ENCODE measurements at regions not wholly inside any gene's neighbourhood (a gene's known extent, or its start where the extent isn't known, plus 50 kb on each side); places are given as distances from the start of the nearest gene placed in this dataset.

DNA sequence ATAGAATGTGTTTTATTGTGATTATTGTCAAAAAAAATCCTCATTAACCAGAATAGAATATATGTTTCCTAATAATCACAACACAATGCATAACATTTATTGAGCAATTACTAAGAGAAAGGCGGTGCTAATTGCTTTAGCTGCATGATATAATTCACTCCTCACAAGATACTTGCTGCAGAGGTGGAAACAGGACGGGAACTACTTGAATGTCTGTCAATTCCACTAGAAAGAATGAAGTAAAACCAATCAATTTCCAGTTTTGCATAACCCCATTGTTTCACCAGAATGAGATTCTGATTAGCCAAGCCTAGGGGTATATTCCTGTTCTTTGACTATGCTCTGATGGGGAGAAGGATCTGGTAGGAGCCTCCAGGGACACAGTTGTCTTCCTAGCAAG is 239.1 kb upstream of the NRP1 start:
- peaks cover 1% of the 10 kb centered on the region for H3K9me3 Mint-ChIP-seq
- peaks cover 6% of the 10 kb centered on the region for H3K27me3 Mint-ChIP-seq
- no peaks in the 10 kb centered on the region for H3K36me3 Mint-ChIP-seq
- no peak for DNase-seq
- H3K27ac Mint-ChIP-seq: no peak overlapping the region
- H3K4me3 Mint-ChIP-seq: no peak overlapping the region
- no peaks in the 10 kb centered on the region for H3K4me1 Mint-ChIP-seq

DNA sequence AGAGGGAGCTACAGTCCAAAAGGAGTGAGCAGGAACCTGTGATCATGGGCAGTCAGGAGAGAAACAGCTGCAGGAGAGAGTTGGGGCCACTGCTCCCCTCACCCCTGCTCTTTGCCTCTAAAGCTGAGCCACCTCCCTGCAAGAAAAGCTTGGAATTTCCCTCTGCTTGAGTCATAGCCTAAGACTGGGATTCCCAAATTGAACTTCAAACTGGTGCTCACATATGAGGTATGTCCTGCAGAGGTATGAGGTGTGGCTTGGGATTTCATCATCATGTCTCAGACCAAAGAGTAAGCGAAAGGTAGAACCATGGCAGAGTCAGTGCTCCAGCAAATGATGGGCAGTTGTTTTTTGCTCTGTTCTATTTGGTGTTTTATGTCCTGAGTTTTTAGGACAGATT is 237.1 kb upstream of the NRP1 start:
- no peaks in the 10 kb centered on the region for H3K9me3 Mint-ChIP-seq
- DNase-seq: no peak
- H3K4me3 Mint-ChIP-seq: no peak overlapping the region
- no peaks in the 10 kb centered on the region for H3K36me3 Mint-ChIP-seq
- H3K27me3 Mint-ChIP-seq: peaks cover 6% of the 10 kb centered on the region
- H3K4me1 Mint-ChIP-seq: no peaks in the 10 kb centered on the region
- no peak overlapping the region for H3K27ac Mint-ChIP-seq

DNA sequence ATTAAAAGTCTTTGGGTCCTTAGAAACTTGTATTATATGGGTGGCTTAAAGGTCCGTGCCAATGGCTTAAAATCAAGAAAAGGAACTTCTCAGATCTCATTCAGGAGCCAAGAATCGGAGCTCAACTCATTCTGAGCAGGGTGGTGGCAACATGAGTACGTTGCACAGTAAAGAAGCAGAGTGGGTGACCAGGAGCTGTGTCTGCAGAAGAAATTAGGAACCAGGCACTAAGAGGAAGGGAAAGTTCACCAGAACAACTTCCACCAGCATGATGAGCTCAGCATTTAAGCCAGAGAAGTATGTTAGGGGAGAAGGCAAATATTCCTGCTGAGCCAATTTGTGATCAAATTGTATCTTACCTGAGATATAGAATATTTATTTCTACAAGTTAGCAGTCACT is 236.0 kb upstream of the NRP1 start:
- Mint-ChIP-seq H3K36me3 (no peaks in the 10 kb centered on the region), H3K4me3 (no peak overlapping the region), H3K4me1 (no peaks in the 10 kb centered on the region), H3K27me3 (peaks cover 6% of the 10 kb centered on the region), H3K9me3 (no peaks in the 10 kb centered on the region), H3K27ac (no peak overlapping the region)
- no peak for DNase-seq

DNA sequence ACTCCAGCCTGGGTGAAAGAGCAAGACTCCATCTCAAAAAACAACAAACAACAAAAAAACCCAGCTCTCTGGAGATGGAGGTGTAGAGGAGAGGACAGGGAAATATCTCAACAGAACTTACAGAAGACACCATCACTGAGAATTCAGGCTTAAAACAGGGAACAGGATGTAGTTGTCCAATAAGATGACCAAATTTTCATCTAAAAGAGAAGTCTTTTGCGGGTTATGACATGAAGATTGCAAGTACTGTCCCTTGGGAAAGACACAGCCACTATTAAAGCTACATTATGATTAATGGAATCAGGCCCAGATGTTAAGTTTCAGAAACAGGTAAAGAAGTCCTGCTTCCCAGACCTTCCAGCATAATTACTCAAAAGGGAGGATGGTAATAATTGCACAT is 235.2 kb upstream of the NRP1 start:
- peaks cover 6% of the 10 kb centered on the region for H3K27me3 Mint-ChIP-seq
- no peak overlapping the region for H3K27ac Mint-ChIP-seq

DNA sequence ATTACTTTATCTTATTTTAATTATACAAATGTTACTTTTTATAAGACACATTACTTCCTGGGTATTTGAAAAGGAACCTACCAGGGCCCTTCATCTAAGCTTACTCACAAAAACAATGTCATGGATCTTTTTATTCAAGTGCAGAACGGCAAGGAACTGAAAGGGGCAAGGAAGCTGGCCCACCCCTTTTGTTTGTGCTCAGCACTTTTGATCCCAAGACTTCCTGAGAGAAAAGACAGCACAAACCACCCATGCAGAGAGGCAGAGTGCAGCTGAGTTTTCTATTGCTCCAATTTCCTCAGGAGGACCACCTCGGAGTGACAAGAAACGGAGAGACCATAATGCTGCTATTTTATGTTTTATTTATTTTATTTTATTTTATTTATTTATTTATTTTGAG is 232.0 kb upstream of the NRP1 start:
- Mint-ChIP-seq H3K36me3 (no peaks in the 10 kb centered on the region), H3K4me1 (no peaks in the 10 kb centered on the region), H3K4me3 (no peak overlapping the region), H3K27ac (no peak overlapping the region), H3K27me3 (peaks cover 13% of the 10 kb centered on the region), H3K9me3 (no peaks in the 10 kb centered on the region)
- no peak for DNase-seq

More for the DNA sequence above, 235.2 kb upstream of the NRP1 start:
- no peaks in the 10 kb centered on the region for H3K36me3 Mint-ChIP-seq
- no peaks in the 10 kb centered on the region for H3K4me1 Mint-ChIP-seq
- H3K4me3 Mint-ChIP-seq: no peak overlapping the region
- no peaks in the 10 kb centered on the region for H3K9me3 Mint-ChIP-seq
- DNase-seq: no peak

DNA sequence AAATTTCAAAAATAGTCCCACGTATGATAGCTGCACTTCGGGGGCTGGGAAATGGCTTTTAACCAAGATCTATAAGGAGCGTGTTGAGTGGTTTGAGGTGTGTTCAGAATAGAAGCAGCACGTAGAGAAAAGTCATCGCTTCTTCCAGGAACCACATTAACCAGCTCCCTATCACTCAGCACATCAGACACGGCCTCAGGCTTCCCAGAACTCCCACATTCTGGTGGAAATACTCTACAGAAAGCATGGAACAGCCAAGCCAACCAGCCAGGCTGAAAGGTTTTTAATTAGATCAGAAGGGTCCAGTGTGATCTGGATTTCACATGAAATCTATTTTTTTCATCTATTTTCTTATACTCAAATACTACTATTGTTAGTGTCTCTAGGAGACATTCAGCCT is 231.5 kb upstream of the NRP1 start:
- DNase-seq: no peak
- no peak overlapping the region for H3K27ac Mint-ChIP-seq
- H3K36me3 Mint-ChIP-seq: no peaks in the 10 kb centered on the region
- H3K9me3 Mint-ChIP-seq: no peaks in the 10 kb centered on the region
- H3K4me3 Mint-ChIP-seq: no peak overlapping the region
- H3K27me3 Mint-ChIP-seq: peaks cover 17% of the 10 kb centered on the region
- H3K4me1 Mint-ChIP-seq: no peaks in the 10 kb centered on the region

DNA sequence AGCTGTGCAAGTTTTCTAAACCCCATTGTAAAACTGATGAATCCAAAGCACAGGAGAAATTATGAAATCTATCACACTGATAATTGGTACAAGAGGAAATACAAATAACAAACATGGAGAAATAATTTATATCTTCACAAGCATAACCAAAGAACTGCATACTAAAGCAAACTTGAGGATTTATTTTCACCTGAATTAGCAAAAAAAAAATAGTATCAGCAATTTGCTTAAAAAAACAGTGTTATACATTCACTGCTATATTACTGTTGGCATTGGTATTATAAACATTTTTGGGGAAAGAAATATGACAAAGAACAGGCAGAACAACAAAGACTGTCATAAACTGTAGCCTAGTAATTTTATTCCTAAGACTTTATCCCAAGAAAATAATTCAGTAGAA is 230.8 kb upstream of the NRP1 start:
- H3K36me3 Mint-ChIP-seq: no peaks in the 10 kb centered on the region
- H3K4me3 Mint-ChIP-seq: no peak overlapping the region
- H3K4me1 Mint-ChIP-seq: no peaks in the 10 kb centered on the region
- H3K27me3 Mint-ChIP-seq: peaks cover 18% of the 10 kb centered on the region
- H3K9me3 Mint-ChIP-seq: no peaks in the 10 kb centered on the region
- DNase-seq: no peak
- no peak overlapping the region for H3K27ac Mint-ChIP-seq

DNA sequence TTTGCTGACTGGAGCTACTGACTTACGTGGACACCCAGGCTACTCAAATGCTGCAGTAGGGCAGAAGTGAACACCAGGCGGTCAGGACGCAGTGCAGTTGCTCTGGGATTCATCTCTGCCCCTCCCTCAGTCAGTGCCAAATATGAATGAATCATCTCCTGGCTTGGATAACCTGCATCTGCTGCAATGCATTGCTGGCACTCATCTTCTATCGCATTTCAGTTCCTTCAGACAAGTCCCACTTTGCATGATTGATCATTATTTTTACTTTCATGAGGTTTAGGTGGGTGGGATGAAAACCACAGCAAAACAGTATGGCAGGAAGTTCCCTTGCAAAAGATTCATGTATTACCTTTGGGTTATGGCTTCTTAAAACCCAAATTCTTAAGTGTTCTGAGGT is 224.6 kb upstream of the NRP1 start:
- Mint-ChIP-seq H3K9me3 (peaks cover 2% of the 10 kb centered on the region), H3K27me3 (peaks cover 44% of the 10 kb centered on the region), H3K27ac (no peak overlapping the region), H3K4me3 (no peak overlapping the region), H3K4me1 (peaks cover 3% of the 10 kb centered on the region), H3K36me3 (no peaks in the 10 kb centered on the region)
- no peak for DNase-seq

DNA sequence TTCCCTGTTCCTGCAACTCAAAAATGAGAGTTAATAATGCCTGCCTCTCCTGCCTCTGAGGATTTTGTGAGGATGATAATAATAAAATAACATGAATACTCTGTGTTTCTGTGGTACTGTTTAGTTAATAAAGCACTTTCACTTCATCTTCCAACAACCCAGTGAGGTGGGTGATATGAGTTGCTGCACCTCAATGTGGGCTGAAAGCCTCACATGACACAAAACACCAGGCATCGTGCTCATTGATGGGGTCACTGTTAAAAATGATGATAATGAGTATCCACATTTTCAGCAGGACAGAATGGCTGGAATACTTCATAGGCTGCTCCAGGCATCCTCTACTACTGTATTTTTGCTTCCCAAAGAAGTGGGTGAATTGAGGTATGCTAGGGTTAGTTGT is 222.8 kb upstream of the NRP1 start:
- Mint-ChIP-seq H3K27ac (no peak overlapping the region), H3K36me3 (no peaks in the 10 kb centered on the region)

DNA sequence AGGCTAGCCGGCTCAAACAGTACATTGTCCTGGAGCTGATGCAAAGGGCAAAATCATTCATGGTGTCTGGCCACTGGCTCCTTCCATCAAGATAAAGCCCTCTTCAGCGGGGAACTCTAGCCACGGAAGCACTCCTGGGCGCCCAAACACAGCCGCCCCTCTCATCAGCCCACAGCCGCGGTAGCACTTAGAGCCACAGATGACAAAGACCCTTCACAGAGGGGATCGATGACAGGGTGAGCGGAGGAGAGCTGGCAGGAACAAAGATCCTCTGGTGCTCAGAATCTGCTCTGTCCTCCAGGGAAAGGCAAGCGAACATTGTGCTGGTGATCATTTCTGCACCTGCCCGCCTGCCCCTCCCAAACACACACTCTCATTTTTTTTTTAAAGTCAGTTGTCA is 222.2 kb upstream of the NRP1 start:
- Mint-ChIP-seq H3K27me3 (peaks cover 45% of the 10 kb centered on the region), H3K4me3 (no peak overlapping the region), H3K27ac (no peak overlapping the region), H3K36me3 (no peaks in the 10 kb centered on the region), H3K9me3 (peaks cover 2% of the 10 kb centered on the region), H3K4me1 (peaks cover 3% of the 10 kb centered on the region)
- DNase-seq: no peak

More for the DNA sequence above, 222.8 kb upstream of the NRP1 start:
- H3K9me3 Mint-ChIP-seq: peaks cover 2% of the 10 kb centered on the region
- peaks cover 3% of the 10 kb centered on the region for H3K4me1 Mint-ChIP-seq
- no peak for DNase-seq
- no peak overlapping the region for H3K4me3 Mint-ChIP-seq
- peaks cover 46% of the 10 kb centered on the region for H3K27me3 Mint-ChIP-seq

DNA sequence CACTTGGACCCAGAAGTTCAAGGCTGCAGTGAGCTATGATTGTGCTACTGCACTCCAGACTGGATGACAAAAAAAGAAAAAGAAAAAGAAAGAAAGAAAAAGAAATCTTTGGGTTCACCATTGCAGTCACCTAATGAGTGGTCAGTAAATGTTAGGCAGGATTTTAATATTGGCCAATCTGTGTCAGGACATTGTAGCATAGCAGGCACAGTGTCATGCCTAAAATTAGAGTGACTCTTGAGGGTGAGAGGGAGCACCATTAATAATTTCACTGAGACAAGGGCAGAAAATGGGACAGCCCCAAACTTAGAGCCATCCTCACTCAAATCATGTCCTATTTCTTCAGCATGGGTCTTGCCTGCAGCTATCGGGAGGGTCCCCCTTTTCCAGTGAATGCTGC is 221.6 kb upstream of the NRP1 start:
- peaks cover 2% of the 10 kb centered on the region for H3K9me3 Mint-ChIP-seq

DNA sequence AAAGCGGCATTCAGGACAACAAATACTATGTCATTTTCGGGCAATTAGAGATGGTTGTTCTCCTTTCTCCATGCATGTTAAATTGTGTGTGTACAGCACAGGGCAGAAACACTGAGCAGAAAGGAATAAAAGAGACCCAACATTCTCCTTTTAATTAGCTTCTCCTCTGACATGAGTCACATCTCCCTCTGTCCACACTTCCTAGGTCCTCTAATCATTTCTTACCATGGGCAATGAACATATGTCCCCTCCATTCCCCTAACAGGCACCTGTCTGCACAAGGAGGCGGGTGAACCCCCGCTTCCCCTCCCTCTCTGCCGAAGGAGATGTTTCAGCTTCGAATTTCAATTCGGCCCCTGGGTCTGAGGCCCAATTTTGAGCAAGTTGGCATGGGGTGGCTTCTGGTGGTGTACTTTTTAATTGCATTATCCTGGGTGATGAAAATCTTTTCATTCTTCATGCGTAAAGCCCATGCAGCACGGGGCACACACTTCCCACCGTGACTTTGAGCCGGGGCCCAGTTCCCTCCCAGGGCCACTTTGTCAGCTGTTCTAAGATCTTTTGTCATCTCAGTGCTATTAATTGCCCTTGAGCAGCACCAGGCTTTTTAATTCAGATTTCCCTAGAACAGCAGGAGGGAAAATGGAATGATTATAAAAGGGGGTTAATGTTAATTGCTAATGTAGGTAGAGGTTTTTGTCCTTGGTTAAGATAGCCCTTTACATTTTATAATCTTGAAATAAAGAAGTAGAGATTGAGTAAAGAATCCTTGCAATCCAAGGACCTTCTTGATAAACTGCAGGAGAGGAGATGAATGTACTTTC is 219.5 kb upstream of the NRP1 start:
- Mint-ChIP-seq H3K27ac (no peak overlapping the region), H3K4me3 (no peak overlapping the region), H3K36me3 (no peaks in the 10 kb centered on the region), H3K4me1 (no peaks in the 10 kb centered on the region), H3K27me3 (peaks cover 45% of the 10 kb centered on the region), H3K9me3 (peaks cover 2% of the 10 kb centered on the region)
- no peak for DNase-seq

More for the DNA sequence above, 221.6 kb upstream of the NRP1 start:
- H3K27me3 Mint-ChIP-seq: peaks cover 40% of the 10 kb centered on the region
- no peaks in the 10 kb centered on the region for H3K36me3 Mint-ChIP-seq
- no peak for DNase-seq
- no peak overlapping the region for H3K4me3 Mint-ChIP-seq
- no peak overlapping the region for H3K27ac Mint-ChIP-seq
- H3K4me1 Mint-ChIP-seq: peaks cover 3% of the 10 kb centered on the region

DNA sequence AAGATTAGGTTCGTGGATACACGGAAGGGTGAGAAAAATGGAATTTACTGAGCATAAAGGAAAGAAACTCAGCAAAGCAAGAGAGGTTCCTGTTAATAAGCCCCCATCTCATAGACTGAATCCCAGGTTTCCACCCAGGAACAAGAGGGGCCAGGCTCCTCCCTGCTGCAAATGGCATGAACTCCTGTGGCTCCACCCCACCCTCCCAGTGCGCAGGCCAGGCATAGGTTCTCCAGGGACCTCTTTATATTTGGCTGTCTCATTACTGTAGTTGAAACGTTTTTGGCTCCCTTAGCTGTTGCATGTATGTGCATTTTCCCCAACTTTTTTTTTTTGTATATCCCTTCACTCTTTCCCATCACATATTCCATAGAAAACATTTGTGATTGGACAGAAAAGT is 217.8 kb upstream of the NRP1 start:
- H3K4me3 Mint-ChIP-seq: no peak overlapping the region
- no peaks in the 10 kb centered on the region for H3K4me1 Mint-ChIP-seq
- H3K9me3 Mint-ChIP-seq: no peaks in the 10 kb centered on the region
- no peaks in the 10 kb centered on the region for H3K36me3 Mint-ChIP-seq
- no peak for DNase-seq
- no peak overlapping the region for H3K27ac Mint-ChIP-seq
- H3K27me3 Mint-ChIP-seq: peaks cover 37% of the 10 kb centered on the region

DNA sequence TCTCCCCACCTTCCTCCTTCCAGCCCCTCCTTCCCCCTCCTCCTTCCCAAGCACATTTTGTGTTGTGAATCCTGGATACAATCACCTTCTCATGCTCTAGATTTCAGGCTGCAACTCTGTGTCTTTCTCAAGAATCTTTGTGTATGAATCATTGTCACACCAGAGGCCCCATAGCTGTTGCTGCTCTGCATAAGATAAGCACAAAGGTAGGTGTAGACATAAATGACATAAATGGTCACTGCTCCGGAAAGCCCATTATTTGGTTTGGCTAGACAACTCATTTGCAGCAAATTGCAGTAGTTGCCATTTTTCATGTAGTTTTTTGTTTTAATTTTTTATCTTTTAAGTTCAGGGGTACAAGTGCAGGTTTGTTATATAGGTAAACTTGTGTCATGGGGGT is 216.3 kb upstream of the NRP1 start:
- DNase-seq: no peak
- no peak overlapping the region for H3K4me3 Mint-ChIP-seq
- no peaks in the 10 kb centered on the region for H3K4me1 Mint-ChIP-seq
- H3K36me3 Mint-ChIP-seq: no peaks in the 10 kb centered on the region
- H3K27me3 Mint-ChIP-seq: peaks cover 28% of the 10 kb centered on the region
- H3K27ac Mint-ChIP-seq: no peak overlapping the region
- no peaks in the 10 kb centered on the region for H3K9me3 Mint-ChIP-seq

DNA sequence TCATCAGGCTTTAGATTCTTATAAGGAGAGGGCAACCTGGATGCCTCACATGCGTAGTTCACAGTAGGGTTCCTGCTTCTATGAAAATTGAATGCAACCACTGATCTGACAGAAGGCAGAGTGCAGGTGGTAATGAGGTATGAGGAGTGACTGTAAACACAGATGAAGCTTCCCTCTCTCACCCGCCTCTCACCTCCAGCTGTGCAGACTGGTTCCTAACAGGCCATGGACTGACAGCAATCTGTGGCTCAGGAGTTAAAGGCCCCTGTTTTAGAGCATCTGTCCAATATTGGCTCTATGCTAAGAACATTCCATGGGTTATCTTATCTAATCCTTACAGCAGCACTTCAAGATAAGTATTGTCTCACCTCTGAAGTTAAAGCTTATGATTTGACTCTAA is 213.5 kb upstream of the NRP1 start:
- no peaks in the 10 kb centered on the region for H3K36me3 Mint-ChIP-seq
- peaks cover 8% of the 10 kb centered on the region for H3K9me3 Mint-ChIP-seq
- no peak overlapping the region for H3K27ac Mint-ChIP-seq
- H3K4me3 Mint-ChIP-seq: no peak overlapping the region
- DNase-seq: no peak
- H3K4me1 Mint-ChIP-seq: no peaks in the 10 kb centered on the region
- peaks cover 12% of the 10 kb centered on the region for H3K27me3 Mint-ChIP-seq

DNA sequence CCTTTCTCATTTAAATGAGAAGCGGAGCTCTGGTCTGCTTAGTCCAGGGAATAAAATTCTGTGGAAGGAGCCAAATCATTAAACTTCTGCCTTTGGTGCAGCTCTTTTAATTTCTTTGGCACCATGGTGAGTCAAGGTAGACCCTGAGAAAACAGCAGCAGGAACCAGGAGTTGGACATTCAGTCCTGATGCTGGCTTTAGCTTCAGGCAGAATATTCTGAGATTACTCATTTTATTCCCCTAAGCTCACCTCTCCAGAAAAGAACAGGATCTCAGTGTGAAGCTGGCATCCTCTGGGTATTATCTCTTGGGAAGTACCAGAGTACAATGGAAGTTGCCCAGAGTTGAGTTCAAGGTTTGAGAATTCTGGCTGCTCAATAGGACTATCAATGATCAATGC is 211.6 kb upstream of the NRP1 start:
- H3K4me1 Mint-ChIP-seq: no peaks in the 10 kb centered on the region
- H3K27me3 Mint-ChIP-seq: peaks cover 12% of the 10 kb centered on the region
- no peak overlapping the region for H3K27ac Mint-ChIP-seq
- H3K9me3 Mint-ChIP-seq: peaks cover 13% of the 10 kb centered on the region
- H3K4me3 Mint-ChIP-seq: no peak overlapping the region
- DNase-seq: no peak
- H3K36me3 Mint-ChIP-seq: no peaks in the 10 kb centered on the region
